ENCODE measurements at regions not wholly inside any gene's neighbourhood (a gene's known extent, or its start where the extent isn't known, plus 50 kb on each side); places are given as distances from the start of the nearest gene placed in this dataset.
"Not testable (repeated sequence)": the region's sequence is repeated elsewhere in the genome, so short reads cannot be mapped to it uniquely, and the experiment has no call there.

DNA sequence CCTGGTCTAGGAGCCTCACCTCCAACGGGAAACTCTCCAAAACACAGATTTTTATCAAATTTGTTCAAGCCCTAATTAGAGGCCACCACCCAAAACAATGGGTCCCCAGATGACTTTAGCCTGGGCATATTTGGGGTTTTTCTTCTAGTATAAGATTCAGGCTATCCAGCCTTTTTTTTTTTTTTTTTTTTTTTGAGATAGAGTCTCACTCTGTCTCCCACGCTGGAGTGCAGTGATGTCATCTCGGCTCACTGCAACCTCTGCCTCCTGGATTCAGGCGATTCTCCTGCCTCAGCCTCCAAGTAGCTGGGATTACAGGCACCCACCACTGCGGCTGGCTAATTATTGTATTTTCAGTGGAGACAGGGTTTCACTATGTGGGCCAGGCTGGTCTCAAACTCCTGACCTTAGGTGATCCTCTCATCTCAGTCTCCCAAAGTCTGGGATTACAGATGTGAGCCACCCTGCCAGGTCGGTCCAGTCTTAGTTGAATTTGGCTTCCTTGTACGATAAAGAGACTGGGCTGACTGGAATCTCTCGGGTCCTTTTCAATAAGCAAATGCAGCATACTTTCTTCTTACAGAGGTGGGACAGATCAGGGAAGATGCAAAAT, 91.4 kb upstream of the KLF6 start:
- DNase-seq (ENCODE audit: low read depth): no peak

DNA sequence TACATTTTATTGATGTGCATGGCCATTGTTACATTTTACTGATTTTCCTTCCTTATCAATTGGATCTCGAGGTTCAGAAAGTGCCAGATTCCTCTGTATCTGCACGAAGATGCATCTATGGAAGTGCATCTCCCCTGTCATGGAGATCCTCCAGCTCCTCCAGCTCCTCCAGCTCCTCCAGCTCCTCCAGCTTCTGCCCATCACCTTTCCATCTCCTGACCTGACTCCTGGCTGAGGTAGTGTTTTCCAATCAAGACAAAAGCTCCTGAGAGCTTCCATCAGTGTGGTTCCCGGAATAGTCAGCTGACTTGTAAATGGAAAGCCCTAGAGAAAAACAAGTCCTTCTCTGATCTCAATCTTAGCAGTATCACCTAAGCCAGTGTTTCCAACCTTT, 90.8 kb upstream of the KLF6 start:
- DNase-seq (ENCODE audit: low read depth): no peak

GRCh38 chr10:3874990-3875841, 90.2 kb upstream of the KLF6 start:
- DNase-seq (ENCODE audit: low read depth): no peak

- DNase-seq (ENCODE audit: low read depth): not testable (repeated sequence)
These were observed 89.6 kb upstream of the KLF6 start for GRCh38 chr10:3874610-3874989.

- DNase-seq (ENCODE audit: low read depth): no peak
These were observed 88.9 kb upstream of the KLF6 start for GRCh38 chr10:3873728-3874461.

- DNase-seq (ENCODE audit: low read depth): no peak
These were observed 87.8 kb upstream of the KLF6 start for GRCh38 chr10:3872712-3873329.

GRCh38 chr10:3871424-3871996, 86.5 kb upstream of the KLF6 start:
- DNase-seq (ENCODE audit: low read depth): no peak

- no peak for DNase-seq (ENCODE audit: low read depth)
These were observed 84.0 kb upstream of the KLF6 start for GRCh38 chr10:3869036-3869435.

GRCh38 chr10:3868271-3868664, 83.3 kb upstream of the KLF6 start:
- no peak for DNase-seq (ENCODE audit: low read depth)

- DNase-seq (ENCODE audit: low read depth): no peak
These were observed 82.7 kb upstream of the KLF6 start for GRCh38 chr10:3867454-3868270.

DNA sequence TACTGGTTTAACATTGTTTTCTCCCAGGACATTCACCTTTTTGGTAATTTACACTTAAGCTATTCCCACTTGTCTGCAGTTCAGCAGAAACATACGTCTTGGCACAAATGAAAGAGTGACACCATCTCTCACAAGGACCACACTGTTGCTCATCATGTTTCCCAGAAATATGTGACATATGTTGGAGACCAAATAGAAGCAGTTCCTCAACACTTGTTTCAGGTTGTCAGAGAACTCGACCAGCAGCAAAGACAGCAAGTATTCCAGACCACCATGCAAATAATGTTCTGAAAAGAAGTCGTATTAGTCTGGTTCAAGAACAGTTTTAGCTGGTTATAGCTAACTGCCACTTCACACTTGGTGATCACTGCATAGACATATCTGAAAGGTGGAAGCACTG, 81.3 kb upstream of the KLF6 start:
- DNase-seq (ENCODE audit: low read depth): no peak

DNA sequence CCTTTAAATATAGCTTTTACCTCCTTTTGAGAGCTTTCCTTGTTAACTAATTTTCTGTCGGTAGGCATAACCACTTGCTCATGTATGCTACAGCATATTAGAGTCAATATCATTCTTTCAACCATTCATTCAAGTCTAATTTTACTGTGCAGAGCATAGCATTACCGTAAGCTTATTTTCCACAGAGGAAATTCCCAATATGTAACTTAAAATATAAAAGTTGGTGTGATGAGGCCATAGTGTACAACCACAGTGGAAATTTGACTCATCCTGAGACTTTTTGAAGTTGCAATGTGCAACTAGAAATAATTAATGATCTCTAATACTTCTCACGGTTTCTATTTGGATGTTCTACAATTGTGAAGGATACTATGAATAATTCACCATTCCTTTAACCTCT, 80.6 kb upstream of the KLF6 start:
- no peak for DNase-seq (ENCODE audit: low read depth)

- DNase-seq (ENCODE audit: low read depth): no peak
These were observed 76.8 kb upstream of the KLF6 start for GRCh38 chr10:3861795-3862194.

GRCh38 chr10:3858051-3858845, 73.2 kb upstream of the KLF6 start:
- no peak for DNase-seq (ENCODE audit: low read depth)

GRCh38 chr10:3857318-3857717, 72.3 kb upstream of the KLF6 start:
- no peak for DNase-seq (ENCODE audit: low read depth)

DNA sequence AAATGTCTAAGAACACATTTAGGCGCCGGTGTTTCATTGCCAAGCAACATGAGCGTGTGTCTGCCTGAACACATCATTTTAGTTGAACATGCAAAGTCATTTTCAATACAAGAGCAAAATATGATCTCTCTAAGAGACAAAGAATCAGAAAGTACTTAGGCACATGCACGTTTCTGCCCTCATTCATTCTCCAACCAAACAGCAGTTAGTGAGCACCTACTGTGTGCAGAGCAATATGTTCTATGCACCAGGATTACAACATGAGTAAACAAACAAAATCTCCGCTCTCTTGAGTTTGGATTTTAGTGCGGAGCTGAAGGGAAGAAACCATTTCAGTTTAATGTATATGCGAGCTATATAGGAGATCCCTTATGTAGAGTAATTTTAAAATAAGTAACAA, 71.6 kb upstream of the KLF6 start:
- DNase-seq (ENCODE audit: low read depth): no peak

- DNase-seq (ENCODE audit: low read depth): no peak
These were observed 68.7 kb upstream of the KLF6 start for GRCh38 chr10:3853547-3854303.

GRCh38 chr10:3853016-3853415, 68.0 kb upstream of the KLF6 start:
- no peak for DNase-seq (ENCODE audit: low read depth)

- DNase-seq (ENCODE audit: low read depth): peak; percentile 58
These were observed 67.3 kb upstream of the KLF6 start for GRCh38 chr10:3852147-3852904.

Measured in activated T-helper 9 cell treated with anti-CD3 and anti-CD28 coated beads, Interleukin-2, amount 50 U/mL, for 16 hours (primary cell).